K562 (cell line): ENCODE measurements at regions not wholly inside any gene's neighbourhood (a gene's known extent, or its start where the extent isn't known, plus 50 kb on each side); places are given as distances from the start of the nearest gene placed in this dataset.

Experiments
- EHMT2 ChIP-seq: fragments of 450-650 bp; IDR thresholded peaks from 2 replicates; pipeline ENCODE4 v1.6.1; 2018; ENCODE audit warnings: antibody characterized with exemption
- FOXK1 ChIP-seq: sonication (generic); formaldehyde crosslinking; IDR thresholded peaks from 2 replicates; pipeline ENCODE4 v1.8.0; 2022; ENCODE audit warnings: missing genetic modification reagents, mild to moderate bottlenecking, borderline replicate concordance
- NFE2L1 ChIP-seq: fragments of 450-650 bp; IDR thresholded peaks from 2 replicates; pipeline ENCODE4 v1.6.1; 2016; ENCODE audit warnings: missing genetic modification characterization, low read depth, mild to moderate bottlenecking, missing compliant biosample characterization, moderate library complexity, borderline replicate concordance
- NR2F6 ChIP-seq: fragments of 450-650 bp; formaldehyde crosslinking; IDR thresholded peaks from 2 replicates; pipeline ENCODE4 v1.4.0; 2020; ENCODE audit warnings: mild to moderate bottlenecking
- POLR2AphosphoS5 ChIP-seq: IDR thresholded peaks from 2 replicates; pipeline ENCODE4 v1.6.1; 2011; ENCODE audit warnings: mild to moderate bottlenecking, low read depth, low read length, moderate library complexity; ENCODE audit not compliant: control insufficient read depth, insufficient read depth
- TF ChIP-seq, protein P1 (sequence below), 2 experiments: fragments of 450-650 bp; formaldehyde crosslinking in 1 of 2; IDR thresholded peaks; 2 replicates each; pipeline versions ENCODE4 v1.4.0 to v1.6.1; 2014 to 2020; ENCODE audit warnings: mild to moderate bottlenecking in 2 of 2, borderline replicate concordance in 1 of 2, low read depth in 1 of 2

DNA sequence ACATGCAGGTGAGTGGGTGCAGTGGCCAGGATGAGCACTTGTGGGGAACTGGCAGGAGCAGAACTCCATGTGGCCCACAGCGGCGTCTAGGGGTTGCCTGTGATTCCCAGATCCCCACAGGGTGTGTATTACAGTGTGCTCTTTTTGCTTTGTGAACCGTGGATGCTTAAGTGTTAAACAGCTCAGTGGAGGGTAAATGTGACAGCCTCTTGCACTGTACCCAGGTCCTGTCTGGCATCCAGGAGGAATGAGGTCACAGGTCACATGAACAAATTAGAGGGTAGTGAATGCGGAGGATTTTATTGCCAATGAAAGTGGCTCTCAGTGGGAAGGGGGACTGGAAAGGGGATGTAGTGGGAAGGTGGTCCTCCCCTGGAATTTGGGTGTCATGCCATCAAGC, 447.8 kb downstream of the SPRY1 start:
- no peak for TF ChIP-seq FOXK1 (CRISPR knock-in tag)
- TF ChIP-seq POLR2AphosphoS5, result no peak
- no peak for TF ChIP-seq NR2F6 (CRISPR knock-in tag)
- TF ChIP-seq, protein P1, sequence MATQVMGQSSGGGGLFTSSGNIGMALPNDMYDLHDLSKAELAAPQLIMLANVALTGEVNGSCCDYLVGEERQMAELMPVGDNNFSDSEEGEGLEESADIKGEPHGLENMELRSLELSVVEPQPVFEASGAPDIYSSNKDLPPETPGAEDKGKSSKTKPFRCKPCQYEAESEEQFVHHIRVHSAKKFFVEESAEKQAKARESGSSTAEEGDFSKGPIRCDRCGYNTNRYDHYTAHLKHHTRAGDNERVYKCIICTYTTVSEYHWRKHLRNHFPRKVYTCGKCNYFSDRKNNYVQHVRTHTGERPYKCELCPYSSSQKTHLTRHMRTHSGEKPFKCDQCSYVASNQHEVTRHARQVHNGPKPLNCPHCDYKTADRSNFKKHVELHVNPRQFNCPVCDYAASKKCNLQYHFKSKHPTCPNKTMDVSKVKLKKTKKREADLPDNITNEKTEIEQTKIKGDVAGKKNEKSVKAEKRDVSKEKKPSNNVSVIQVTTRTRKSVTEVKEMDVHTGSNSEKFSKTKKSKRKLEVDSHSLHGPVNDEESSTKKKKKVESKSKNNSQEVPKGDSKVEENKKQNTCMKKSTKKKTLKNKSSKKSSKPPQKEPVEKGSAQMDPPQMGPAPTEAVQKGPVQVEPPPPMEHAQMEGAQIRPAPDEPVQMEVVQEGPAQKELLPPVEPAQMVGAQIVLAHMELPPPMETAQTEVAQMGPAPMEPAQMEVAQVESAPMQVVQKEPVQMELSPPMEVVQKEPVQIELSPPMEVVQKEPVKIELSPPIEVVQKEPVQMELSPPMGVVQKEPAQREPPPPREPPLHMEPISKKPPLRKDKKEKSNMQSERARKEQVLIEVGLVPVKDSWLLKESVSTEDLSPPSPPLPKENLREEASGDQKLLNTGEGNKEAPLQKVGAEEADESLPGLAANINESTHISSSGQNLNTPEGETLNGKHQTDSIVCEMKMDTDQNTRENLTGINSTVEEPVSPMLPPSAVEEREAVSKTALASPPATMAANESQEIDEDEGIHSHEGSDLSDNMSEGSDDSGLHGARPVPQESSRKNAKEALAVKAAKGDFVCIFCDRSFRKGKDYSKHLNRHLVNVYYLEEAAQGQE (IDR thresholded peaks at IDR 0.05; ENCODE audit: borderline replicate concordance), result no peak
- TF ChIP-seq, protein P1 (CRISPR knock-in tag; IDR thresholded peaks at IDR 0.05; ENCODE audit: low read depth), result no peak
- TF ChIP-seq NFE2L1 (tag), result no peak
- no peak for TF ChIP-seq EHMT2
